Hepatocyte (in vitro differentiated cells): ENCODE measurements at regions not wholly inside any gene's neighbourhood (a gene's known extent, or its start where the extent isn't known, plus 50 kb on each side); places are given as distances from the start of the nearest gene placed in this dataset.

Experiments used
- DNase-seq: peaks from one replicate; pipeline ENCODE4 v3.0.0-alpha.2; 2016; ENCODE audit warnings: low spot score
- H2AFZ ChIP-seq: fragments of 200-600 bp; sonication (generic); 2 replicates; pipeline ENCODE4 v1.6.0; 2016; ENCODE audit warnings: antibody characterized with exemption, mild to moderate bottlenecking
- H3K27ac ChIP-seq: fragments of 200-600 bp; sonication (generic); 2 replicates; pipeline ENCODE4 v1.5.1; 2016; ENCODE audit warnings: mild to moderate bottlenecking
- H3K27me3 ChIP-seq: fragments of 200-600 bp; sonication (generic); 2 replicates; pipeline ENCODE4 v1.6.1; 2016
- H3K36me3 ChIP-seq: fragments of 200-600 bp; sonication (generic); replicated peaks from 2 replicates; pipeline ENCODE4 v1.5.1; 2016; ENCODE audit warnings: low read depth; ENCODE audit not compliant: insufficient read depth
- H3K4me1 ChIP-seq: fragments of 200-600 bp; sonication (generic); 2 replicates; pipeline ENCODE4 v1.5.1; 2016; ENCODE audit warnings: mild to moderate bottlenecking, moderate library complexity; ENCODE audit not compliant: insufficient read depth
- H3K4me2 ChIP-seq: fragments of 200-600 bp; sonication (generic); 2 replicates; pipeline ENCODE4 v1.6.0; 2016
- H3K4me3 ChIP-seq: fragments of 200-600 bp; sonication (generic); 2 replicates; pipeline ENCODE4 v1.5.1; 2016; ENCODE audit warnings: mild to moderate bottlenecking
- H3K79me2 ChIP-seq: fragments of 200-600 bp; sonication (generic); 2 replicates; pipeline ENCODE4 v1.6.0; 2017; ENCODE audit warnings: mild to moderate bottlenecking
- H3K9me2 ChIP-seq: fragments of 200-600 bp; sonication (generic); replicated peaks from 2 replicates; pipeline ENCODE4 v1.6.0; 2017; ENCODE audit warnings: mild to moderate bottlenecking; ENCODE audit not compliant: insufficient read depth
- H3K9me3 ChIP-seq: fragments of 200-600 bp; sonication (generic); 2 replicates; pipeline ENCODE4 v1.5.1; 2016; ENCODE audit warnings: low read depth, mild to moderate bottlenecking
- H4K20me1 ChIP-seq: fragments of 200-600 bp; sonication (generic); 2 replicates; pipeline ENCODE4 v1.6.0; 2016; ENCODE audit warnings: mild to moderate bottlenecking; ENCODE audit not compliant: insufficient read depth, poor library complexity, severe bottlenecking
- CTCF ChIP-seq: fragments of 200-600 bp; sonication (generic); IDR thresholded peaks from 2 replicates; pipeline ENCODE4 v1.5.1; 2016; ENCODE audit warnings: antibody characterized with exemption, mild to moderate bottlenecking; ENCODE audit not compliant: poor library complexity
- EZH2 ChIP-seq: fragments of 200-600 bp; sonication (generic); IDR thresholded peaks from 2 replicates; pipeline ENCODE4 v1.6.1; 2016; ENCODE audit warnings: antibody characterized with exemption, mild to moderate bottlenecking, borderline replicate concordance
- EZH2phosphoT487 ChIP-seq: fragments of 200-600 bp; sonication (generic); IDR thresholded peaks from one replicate; pipeline ENCODE4 v1.6.1; 2018; ENCODE audit warnings: antibody characterized with exemption, mild to moderate bottlenecking, low read depth, moderate library complexity; ENCODE audit not compliant: unreplicated experiment, severe bottlenecking
- WGBS: methylation state at CpG from one replicate; pipeline ENCODE4 v1.1.6; 2016; ENCODE audit warnings: low lambda C conversion rate; ENCODE audit errors: missing lambda C conversion rate; 5-methylcytosine and 5-hydroxymethylcytosine counted together

GRCh38 chr1:4430406-4431365, 223.7 kb upstream of the AJAP1 start:
- Histone ChIP-seq H3K9me2 (no peaks in the 10 kb centered on the region), H3K27me3 (no peaks in the 10 kb centered on the region), H2AFZ (no peak overlapping the region), H3K4me3 (no peak overlapping the region), H3K9me3 (no peaks in the 10 kb centered on the region), H3K36me3 (no peaks in the 10 kb centered on the region), H3K4me2 (no peak overlapping the region), H3K4me1 (no peaks in the 10 kb centered on the region), H3K79me2 (no peaks in the 10 kb centered on the region), H4K20me1 (no peaks in the 10 kb centered on the region), H3K27ac (no peak overlapping the region)
- DNase-seq = no peak
- no peak for TF ChIP-seq EZH2
- whole genome bisulfite sequencing = 87% methylated on average over 10 of the region's 10 CpGs

GRCh38 chr1:4431491-4431890, 222.9 kb upstream of the AJAP1 start:
- no peak for DNase-seq
- WGBS = 76% methylated on average over 6 of the region's 6 CpGs
- TF ChIP-seq EZH2phosphoT487 = no peak

GRCh38 chr1:4433075-4433474, 221.3 kb upstream of the AJAP1 start:
- H3K27ac ChIP-seq = no peak overlapping the region
- no peaks in the 10 kb centered on the region for H3K4me1 ChIP-seq
- no peaks in the 10 kb centered on the region for H3K79me2 ChIP-seq
- no peak overlapping the region for H3K4me2 ChIP-seq
- no peak overlapping the region for H3K4me3 ChIP-seq
- H3K27me3 ChIP-seq = no peaks in the 10 kb centered on the region
- no peaks in the 10 kb centered on the region for H3K9me3 ChIP-seq
- no peaks in the 10 kb centered on the region for H4K20me1 ChIP-seq
- no peak for DNase-seq
- TF ChIP-seq EZH2phosphoT487 = no peak
- TF ChIP-seq EZH2 = no peak
- TF ChIP-seq CTCF = no peak
- no peak overlapping the region for H2AFZ ChIP-seq
- H3K36me3 ChIP-seq = no peaks in the 10 kb centered on the region
- no peaks in the 10 kb centered on the region for H3K9me2 ChIP-seq
- 86% methylated on average over 7 of the region's 7 CpGs for WGBS

More at GRCh38 chr1:4431491-4431890, 222.9 kb upstream of the AJAP1 start:
- no peaks in the 10 kb centered on the region for H3K9me3 ChIP-seq
- H2AFZ ChIP-seq = no peak overlapping the region
- no peak overlapping the region for H3K4me3 ChIP-seq
- H3K36me3 ChIP-seq = no peaks in the 10 kb centered on the region
- H3K9me2 ChIP-seq = no peaks in the 10 kb centered on the region
- H3K27ac ChIP-seq = no peak overlapping the region
- no peaks in the 10 kb centered on the region for H3K79me2 ChIP-seq
- no peaks in the 10 kb centered on the region for H4K20me1 ChIP-seq
- H3K4me1 ChIP-seq = no peaks in the 10 kb centered on the region
- no peak overlapping the region for H3K4me2 ChIP-seq
- no peaks in the 10 kb centered on the region for H3K27me3 ChIP-seq

GRCh38 chr1:4444086-4444485, 210.3 kb upstream of the AJAP1 start:
- Histone ChIP-seq H3K4me3 (no peak overlapping the region), H3K27ac (no peak overlapping the region), H3K36me3 (no peaks in the 10 kb centered on the region), H3K27me3 (peaks cover 12% of the 10 kb centered on the region), H3K9me3 (no peaks in the 10 kb centered on the region), H2AFZ (no peak overlapping the region), H3K4me1 (no peaks in the 10 kb centered on the region), H3K9me2 (no peaks in the 10 kb centered on the region), H4K20me1 (no peaks in the 10 kb centered on the region), H3K79me2 (no peaks in the 10 kb centered on the region), H3K4me2 (no peak overlapping the region)
- no peak for TF ChIP-seq EZH2phosphoT487
- TF ChIP-seq CTCF = no peak
- no peak for TF ChIP-seq EZH2
- 80% methylated on average over 5 of the region's 5 CpGs for WGBS
- no peak for DNase-seq
